ENCODE measurements at regions not wholly inside any gene's neighbourhood (a gene's known extent, or its start where the extent isn't known, plus 50 kb on each side); places are given as distances from the start of the nearest gene placed in this dataset.

DNA sequence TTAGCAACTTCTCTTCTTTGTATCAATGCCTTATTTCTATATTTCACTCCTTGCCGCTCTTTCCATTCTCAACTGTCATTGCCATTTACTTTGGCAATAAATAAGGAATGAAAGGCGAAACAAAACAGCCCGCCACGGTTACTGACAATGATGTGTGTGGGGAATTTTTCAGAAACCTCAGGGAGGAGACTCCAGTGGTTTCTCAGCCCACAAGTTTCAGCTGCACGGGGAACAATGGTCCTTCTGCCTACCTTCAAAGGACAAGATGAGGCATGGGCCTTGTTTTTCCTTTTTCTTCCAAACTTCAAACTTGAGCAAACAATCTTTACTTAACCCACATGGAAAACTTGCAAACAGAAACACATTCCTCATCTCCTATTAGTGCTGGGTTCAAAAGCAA is 409.4 kb downstream of the METTL15 start:
- TF ChIP-seq TAF1 (IDR thresholded peaks at IDR 0.05; ENCODE audit: borderline replicate concordance, low read depth, low read length) (no peak), POLR2A (IDR thresholded peaks at IDR 0.05; ENCODE audit: low read depth, low read length) (no peak)
- DNase-seq (ENCODE audit: insufficient read length) (no peak), FAIRE-seq (no peak)

DNA sequence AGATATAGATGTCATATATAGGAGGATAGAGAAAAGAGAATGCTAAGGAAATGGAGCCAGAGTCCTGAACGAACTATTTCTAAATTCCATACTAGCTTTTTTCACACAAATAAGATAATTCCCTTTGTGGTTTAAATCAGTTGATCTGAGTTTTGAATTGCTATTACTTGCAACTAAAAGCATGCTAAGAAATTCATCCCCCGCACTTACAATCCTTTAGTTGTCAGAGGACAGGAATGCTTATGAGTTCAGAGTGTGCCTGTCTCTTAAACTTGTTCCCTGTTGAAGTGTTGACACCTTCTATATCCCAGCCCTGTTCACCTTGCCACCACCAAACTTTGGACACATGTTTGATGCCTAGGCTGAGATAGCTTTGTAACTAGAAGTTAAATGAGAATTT is 406.2 kb downstream of the METTL15 start:
- FAIRE-seq = no peak
- no peak for DNase-seq (ENCODE audit: insufficient read length)
- TF ChIP-seq POLR2AphosphoS5 (IDR thresholded peaks at IDR 0.05; ENCODE audit: low read depth, low read length) = no peak
- no peak for TF ChIP-seq POLR2A (IDR thresholded peaks at IDR 0.05; ENCODE audit: low read depth, low read length)
- no peak for TF ChIP-seq TAF1 (IDR thresholded peaks at IDR 0.05; ENCODE audit: borderline replicate concordance, low read depth, low read length)

DNA sequence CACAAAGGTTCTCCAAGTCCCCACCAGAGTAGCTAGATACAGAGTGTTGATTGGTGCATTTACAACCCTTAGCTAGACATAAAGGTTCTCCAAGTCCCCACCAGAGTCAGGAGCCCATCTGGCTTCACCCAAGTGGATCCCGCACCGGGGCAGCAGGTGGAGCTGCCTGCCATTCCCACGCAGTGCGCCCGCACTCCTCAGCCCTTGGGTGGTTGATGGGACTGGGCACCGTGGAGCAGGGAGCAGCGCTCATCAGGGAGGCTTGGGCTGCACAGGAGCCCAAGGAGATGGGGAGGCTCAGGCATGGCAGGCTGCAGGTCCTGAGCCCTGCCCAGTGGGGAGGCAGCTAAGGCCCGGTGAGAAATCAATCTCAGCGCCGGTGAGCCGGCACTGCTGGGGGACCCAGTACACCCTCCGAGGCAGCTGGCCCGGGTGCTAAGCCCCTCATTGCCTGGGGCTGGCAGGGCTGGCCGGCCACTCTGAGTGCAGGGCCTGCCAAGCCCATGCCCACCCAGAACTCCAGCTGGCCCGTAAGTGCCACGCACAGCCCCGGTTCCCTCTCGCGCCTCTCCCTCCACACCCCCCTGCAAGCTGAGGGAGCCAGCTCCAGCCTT is 404.1 kb downstream of the METTL15 start:
- no peak for DNase-seq (ENCODE audit: insufficient read length)
- FAIRE-seq = no peak
- no peak for TF ChIP-seq TAF1 (IDR thresholded peaks at IDR 0.05; ENCODE audit: borderline replicate concordance, low read depth, low read length)
- TF ChIP-seq POLR2AphosphoS5 (IDR thresholded peaks at IDR 0.05; ENCODE audit: low read depth, low read length) = no peak
- TF ChIP-seq POLR2A (IDR thresholded peaks at IDR 0.05; ENCODE audit: low read depth, low read length) = no peak

DNA sequence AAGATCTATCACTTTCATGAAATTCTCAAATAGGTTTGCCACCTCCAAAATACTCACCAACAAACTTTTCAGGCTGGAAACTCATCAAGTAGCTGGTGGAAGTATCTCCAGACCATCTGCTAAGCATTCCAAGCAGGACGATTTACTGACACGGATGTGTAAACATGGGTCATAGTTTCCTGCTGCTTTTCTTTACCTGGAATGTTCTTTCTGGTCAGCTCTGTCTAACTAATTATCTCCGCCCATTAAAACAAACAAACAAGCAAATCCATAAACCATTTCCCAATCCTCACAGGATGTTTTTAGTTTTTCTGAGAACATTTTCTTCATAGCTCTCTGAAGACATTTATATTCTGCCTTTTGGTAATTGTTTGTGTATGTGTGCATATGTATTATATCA is 397.0 kb downstream of the METTL15 start:
- DNase-seq (ENCODE audit: insufficient read length) (no peak), FAIRE-seq (no peak)
- TF ChIP-seq POLR2A (IDR thresholded peaks at IDR 0.05; ENCODE audit: low read depth, low read length) (no peak), POLR2AphosphoS5 (IDR thresholded peaks at IDR 0.05; ENCODE audit: low read depth, low read length) (no peak), TAF1 (IDR thresholded peaks at IDR 0.05; ENCODE audit: borderline replicate concordance, low read depth, low read length) (no peak)

DNA sequence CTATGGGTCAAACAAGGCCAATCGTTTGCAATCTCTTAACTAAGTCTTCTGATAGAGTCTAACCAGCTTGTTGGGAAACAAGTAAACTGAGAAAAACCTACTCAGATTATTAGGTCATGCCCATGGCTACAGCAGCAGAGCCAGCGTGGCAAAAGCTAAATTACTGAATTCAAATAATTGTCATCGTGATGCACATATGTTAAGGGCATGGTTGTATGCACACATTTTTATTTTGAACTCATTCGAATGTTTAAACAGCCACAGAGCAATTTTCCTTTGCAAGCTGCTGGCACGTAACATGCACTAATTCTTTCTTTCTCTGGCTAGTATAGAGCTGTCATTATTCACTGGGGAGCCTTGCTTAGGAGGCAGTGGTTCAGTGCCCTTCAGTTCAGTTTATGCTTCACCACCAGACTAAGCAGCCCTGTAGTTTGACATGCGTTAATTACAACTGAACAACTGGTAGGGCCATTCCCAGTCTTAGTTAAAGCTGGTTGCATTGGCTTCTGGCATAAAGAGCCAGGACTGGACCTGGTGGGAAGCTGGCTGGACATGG is 396.4 kb downstream of the METTL15 start:
- no peak for FAIRE-seq
- no peak for DNase-seq (ENCODE audit: insufficient read length)
- TF ChIP-seq POLR2A (IDR thresholded peaks at IDR 0.05; ENCODE audit: low read depth, low read length) = no peak
- no peak for TF ChIP-seq TAF1 (IDR thresholded peaks at IDR 0.05; ENCODE audit: borderline replicate concordance, low read depth, low read length)
- TF ChIP-seq POLR2AphosphoS5 (IDR thresholded peaks at IDR 0.05; ENCODE audit: low read depth, low read length) = no peak

GRCh38 chr11:28495333-28495732 is 387.1 kb downstream of the METTL15 start:
- TF ChIP-seq TAF1 (IDR thresholded peaks at IDR 0.05; ENCODE audit: borderline replicate concordance, low read depth, low read length) (no peak), POLR2A (IDR thresholded peaks at IDR 0.05; ENCODE audit: low read depth, low read length) (no peak), POLR2AphosphoS5 (IDR thresholded peaks at IDR 0.05; ENCODE audit: low read depth, low read length) (no peak)
- DNase-seq (ENCODE audit: insufficient read length) (no peak), FAIRE-seq (no peak)

DNA sequence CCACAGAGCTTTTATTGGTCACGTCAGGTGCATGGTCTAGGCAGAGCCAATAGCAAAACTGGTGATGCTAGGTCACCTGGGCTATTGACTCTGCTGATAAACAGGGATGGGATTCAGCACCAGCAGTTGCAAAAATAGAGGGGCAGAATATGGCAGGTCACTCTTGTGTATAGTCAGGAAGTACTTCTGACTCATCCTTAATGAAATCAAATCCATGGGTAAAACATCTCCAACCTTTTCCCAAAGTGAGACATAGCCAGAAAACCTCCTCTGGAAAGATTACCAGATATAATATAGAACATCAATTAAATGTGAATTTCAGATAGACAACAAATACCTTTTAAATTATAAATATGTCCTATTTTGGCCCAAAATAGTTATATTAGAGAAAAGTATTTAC is 383.2 kb downstream of the METTL15 start:
- no peak for FAIRE-seq
- DNase-seq (ENCODE audit: insufficient read length) = no peak
- TF ChIP-seq POLR2AphosphoS5 (IDR thresholded peaks at IDR 0.05; ENCODE audit: low read depth, low read length) = no peak
- no peak for TF ChIP-seq POLR2A (IDR thresholded peaks at IDR 0.05; ENCODE audit: low read depth, low read length)
- TF ChIP-seq TAF1 (IDR thresholded peaks at IDR 0.05; ENCODE audit: borderline replicate concordance, low read depth, low read length) = no peak

DNA sequence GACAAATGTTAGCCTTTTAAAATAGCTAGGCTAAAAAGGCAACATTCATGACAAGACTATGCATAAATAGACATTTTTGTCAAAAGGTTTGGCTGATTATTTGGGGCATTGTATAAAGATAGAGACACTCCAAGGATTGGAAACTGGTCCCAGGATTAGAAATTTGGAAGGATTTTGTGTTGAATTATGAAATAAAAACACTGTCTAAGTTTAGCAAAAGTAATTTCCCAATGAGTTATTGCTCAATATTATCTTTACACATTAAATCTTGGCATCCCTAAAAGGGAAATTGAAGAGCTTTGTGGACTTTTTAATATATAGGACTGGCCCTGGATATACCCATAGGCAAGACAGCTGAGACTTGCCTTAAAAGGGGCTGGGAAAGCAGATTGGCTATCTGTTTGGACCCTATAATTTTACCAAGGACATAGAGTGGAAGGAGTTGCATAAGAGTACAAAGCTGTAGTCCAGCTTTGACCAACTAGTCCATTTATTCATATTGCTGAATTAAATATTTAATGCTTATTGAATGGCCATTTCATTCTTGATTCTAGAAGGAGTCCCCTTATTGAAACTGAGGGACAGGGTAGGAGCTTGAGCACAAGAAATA is 382.7 kb downstream of the METTL15 start:
- TF ChIP-seq POLR2AphosphoS5 (IDR thresholded peaks at IDR 0.05; ENCODE audit: low read depth, low read length) (no peak), POLR2A (IDR thresholded peaks at IDR 0.05; ENCODE audit: low read depth, low read length) (no peak), TAF1 (IDR thresholded peaks at IDR 0.05; ENCODE audit: borderline replicate concordance, low read depth, low read length) (no peak)
- no peak for FAIRE-seq
- DNase-seq (ENCODE audit: insufficient read length) = no peak

DNA sequence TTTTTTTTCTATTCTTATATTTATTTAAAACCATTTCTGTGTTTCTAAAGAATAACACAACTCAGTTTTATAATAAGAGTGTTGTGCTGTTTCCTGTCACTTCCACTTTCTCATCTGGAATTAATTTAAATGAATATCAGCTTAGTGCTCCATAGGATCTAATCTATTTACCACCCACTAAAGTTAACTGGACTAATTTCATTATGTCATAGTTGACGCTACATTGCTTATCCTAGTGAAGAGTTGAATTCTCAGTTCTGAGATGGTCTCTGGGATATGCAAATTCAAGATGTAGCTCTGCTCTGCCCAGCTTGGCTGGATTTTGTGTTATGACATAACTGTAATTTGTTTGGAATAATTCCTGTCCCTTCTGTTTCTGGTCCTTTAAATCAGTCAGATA is 380.1 kb downstream of the METTL15 start:
- TF ChIP-seq TAF1 (IDR thresholded peaks at IDR 0.05; ENCODE audit: borderline replicate concordance, low read depth, low read length) (no peak), POLR2AphosphoS5 (IDR thresholded peaks at IDR 0.05; ENCODE audit: low read depth, low read length) (no peak), POLR2A (IDR thresholded peaks at IDR 0.05; ENCODE audit: low read depth, low read length) (no peak)
- DNase-seq (ENCODE audit: insufficient read length) = no peak
- FAIRE-seq = no peak

DNA sequence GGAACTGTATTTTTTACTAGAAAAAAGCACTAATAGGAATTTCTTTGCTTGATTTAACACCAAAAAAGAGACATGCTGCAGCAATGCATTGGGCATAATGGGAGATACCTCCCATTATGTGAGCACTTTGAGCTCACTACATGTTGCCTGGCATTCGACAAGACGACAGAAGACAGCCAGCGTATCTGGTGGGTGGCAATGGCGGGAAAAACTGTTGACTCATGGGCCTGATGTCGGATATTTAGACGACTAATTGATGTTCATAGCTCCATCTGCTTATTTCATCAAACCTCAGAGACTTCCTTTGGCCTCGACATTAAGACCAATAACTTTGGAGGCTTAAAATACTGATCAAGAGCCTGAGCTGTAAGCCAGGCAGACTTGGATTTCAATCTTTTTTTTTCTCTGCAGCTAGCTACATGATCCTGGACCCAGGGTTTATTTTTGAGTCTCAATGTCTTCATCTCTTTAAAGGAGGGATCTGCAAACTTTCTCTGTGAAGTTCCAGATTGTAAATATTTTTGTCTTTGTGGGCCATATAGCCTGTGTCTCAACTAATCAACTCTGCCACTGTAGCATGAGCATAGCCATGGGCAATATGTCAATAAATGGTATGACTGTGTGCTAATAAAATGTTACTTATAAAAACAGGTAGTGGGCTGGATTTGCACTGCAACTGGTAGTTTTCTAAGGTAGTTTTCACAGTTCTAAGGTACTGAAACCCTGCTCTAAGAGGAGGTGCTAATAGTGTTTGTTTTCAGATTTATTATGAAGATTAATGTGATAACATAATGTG is 375.1 kb downstream of the METTL15 start:
- no peak for TF ChIP-seq POLR2A (IDR thresholded peaks at IDR 0.05; ENCODE audit: low read depth, low read length)
- no peak for TF ChIP-seq POLR2AphosphoS5 (IDR thresholded peaks at IDR 0.05; ENCODE audit: low read depth, low read length)
- TF ChIP-seq TAF1 (IDR thresholded peaks at IDR 0.05; ENCODE audit: borderline replicate concordance, low read depth, low read length) = no peak
- FAIRE-seq (no peak), DNase-seq (ENCODE audit: insufficient read length) (no peak)

- FAIRE-seq (no peak), DNase-seq (ENCODE audit: insufficient read length) (no peak)
- TF ChIP-seq TAF1 (IDR thresholded peaks at IDR 0.05; ENCODE audit: borderline replicate concordance, low read depth, low read length) (no peak), POLR2A (IDR thresholded peaks at IDR 0.05; ENCODE audit: low read depth, low read length) (no peak), POLR2AphosphoS5 (IDR thresholded peaks at IDR 0.05; ENCODE audit: low read depth, low read length) (no peak)
These were observed 374.5 kb downstream of the METTL15 start for GRCh38 chr11:28482666-28483065.
